ENCODE measurements at regions not wholly inside any gene's neighbourhood (a gene's known extent, or its start where the extent isn't known, plus 50 kb on each side); places are given as distances from the start of the nearest gene placed in this dataset.

DNA sequence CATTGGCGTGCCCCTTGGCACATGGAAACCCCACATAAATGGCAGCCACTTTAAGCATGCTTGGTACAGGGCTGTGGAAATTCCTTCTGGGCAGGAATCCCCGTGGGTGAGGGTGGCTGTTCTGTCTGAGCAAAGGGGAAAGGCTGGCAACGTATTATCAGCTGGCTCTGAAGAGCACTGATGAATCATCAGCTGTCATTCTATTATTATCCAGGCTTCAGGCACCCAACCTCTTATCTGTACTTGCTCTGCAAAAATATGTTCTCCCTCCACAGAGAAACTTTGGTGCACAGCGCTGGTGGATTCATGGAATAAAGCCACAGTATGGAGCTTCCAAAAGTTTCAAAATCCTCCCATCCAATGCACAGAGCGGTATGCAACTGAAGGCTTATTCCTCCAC, 167.1 kb downstream of the TBX5 start:
- TF ChIP-seq CTCF (IDR thresholded peaks at IDR 0.05; ENCODE audit: extremely low read depth in 1 of 2, insufficient read depth in 1 of 2, low read depth in 1 of 2, low read length in 2 of 2), result no peak
- DNase-seq (ENCODE audit: low read depth, low spot score) (no peak), FAIRE-seq (no peak)
- Histone ChIP-seq H2AFZ (ENCODE audit: low read depth, low read length) (no peak overlapping the region), H3K9ac (replicated peaks; ENCODE audit: extremely low read depth, insufficient read depth, low read length) (no peak overlapping the region), H3K9me1 (replicated peaks; ENCODE audit: control insufficient read depth, extremely low read depth, insufficient read depth, low read length) (no peaks in the 10 kb centered on the region), H4K20me1 (replicated peaks; ENCODE audit: control insufficient read depth, extremely low read depth, insufficient read depth, low read length) (no peaks in the 10 kb centered on the region), H3K79me2 (ENCODE audit: control insufficient read depth, insufficient read depth, low read length) (no peaks in the 10 kb centered on the region), H3K4me1 (ENCODE audit: control insufficient read depth, extremely low read depth, insufficient read depth, low read length) (no peaks in the 10 kb centered on the region), H3K27ac (ENCODE audit: insufficient read depth, low read depth, low read length) (no peak overlapping the region), H3K36me3 (ENCODE audit: control insufficient read depth in 2 of 2, extremely low read depth in 1 of 2, insufficient read depth in 2 of 2, low read length in 2 of 2) (no peaks in the 10 kb centered on the region), H3K27me3 (ENCODE audit: control insufficient read depth in 2 of 2, insufficient read depth in 2 of 2, low read length in 2 of 2) (no peaks in the 10 kb centered on the region), H3K4me3 (replicated peaks in 1 of 3; ENCODE audit: insufficient read depth in 1 of 3, low read depth in 1 of 3, low read length in 3 of 3) (no peak overlapping the region), H3K9me3 (replicated peaks; ENCODE audit: control insufficient read depth, insufficient read depth, low read length) (peaks cover 9% of the 10 kb centered on the region), H3K4me2 (ENCODE audit: insufficient read depth, low read length) (no peak overlapping the region)
- ChIA-PET CTCF (no interaction called here), POLR2A (no interaction called here)
- dilution Hi-C loops (cut with MboI; ENCODE audit: extremely low pct_ligation_motif_present, low sequenced_read_pairs), result no loop called here
- intact Hi-C loops (cut with micrococcal nuclease), result no loop called here
- no TSS peak for BruUV-seq (replicated peaks)

DNA sequence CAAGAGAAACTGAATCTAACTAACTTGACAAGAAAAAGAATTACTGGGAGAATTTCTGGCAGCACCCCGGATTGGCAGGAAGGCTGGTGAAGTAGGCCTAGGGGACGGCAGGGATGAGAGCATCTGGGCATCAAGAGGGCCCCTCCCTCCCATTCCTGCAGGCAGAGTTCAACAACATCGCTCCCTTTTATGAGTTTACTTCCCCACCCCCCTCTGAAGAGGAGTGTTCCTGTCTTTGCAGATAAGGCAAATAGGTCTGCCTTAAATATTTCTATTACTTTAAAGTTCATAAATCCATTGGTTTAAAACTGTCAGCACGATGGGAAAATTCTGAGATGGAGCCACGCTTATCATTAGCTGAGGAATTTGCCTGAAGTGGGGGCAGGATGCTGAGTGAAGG, 168.7 kb downstream of the TBX5 start:
- POLR2A ChIA-PET, result no interaction called here
- FAIRE-seq (no peak), DNase-seq (ENCODE audit: low read depth, low spot score) (no peak)
- TF ChIP-seq JUN (IDR thresholded peaks at IDR 0.05; ENCODE audit: borderline replicate concordance, insufficient read depth, insufficient read length, low read depth) (no peak), POLR2AphosphoS5 (IDR thresholded peaks at IDR 0.05; ENCODE audit: insufficient read depth, low read depth, low read length) (no peak), MYC (IDR thresholded peaks at IDR 0.05; ENCODE audit: low read depth, low read length) (no peak), GATA2 (IDR thresholded peaks at IDR 0.05; ENCODE audit: insufficient read depth, insufficient read length, low read depth, low read length) (no peak), POLR2A (IDR thresholded peaks at IDR 0.05; ENCODE audit: low read depth, low read length) (no peak), CTCF (IDR thresholded peaks at IDR 0.05; ENCODE audit: extremely low read depth in 1 of 2, insufficient read depth in 1 of 2, low read depth in 1 of 2, low read length in 2 of 2) (no peak), EZH2 (IDR thresholded peaks at IDR 0.05; ENCODE audit: borderline replicate concordance, low read depth, low read length, severe bottlenecking) (no peak), FOS (IDR thresholded peaks at IDR 0.05; ENCODE audit: borderline replicate concordance, insufficient read depth, low read length) (no peak)
- TF ChIP-seq, protein P1, sequence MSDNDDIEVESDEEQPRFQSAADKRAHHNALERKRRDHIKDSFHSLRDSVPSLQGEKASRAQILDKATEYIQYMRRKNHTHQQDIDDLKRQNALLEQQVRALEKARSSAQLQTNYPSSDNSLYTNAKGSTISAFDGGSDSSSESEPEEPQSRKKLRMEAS (IDR thresholded peaks at IDR 0.05; ENCODE audit: insufficient read depth, insufficient read length), result no peak
- Histone ChIP-seq H3K4me1 (ENCODE audit: control insufficient read depth, extremely low read depth, insufficient read depth, low read length) (no peaks in the 10 kb centered on the region), H3K36me3 (ENCODE audit: control insufficient read depth in 2 of 2, extremely low read depth in 1 of 2, insufficient read depth in 2 of 2, low read length in 2 of 2) (no peaks in the 10 kb centered on the region), H3K4me3 (replicated peaks in 1 of 3; ENCODE audit: insufficient read depth in 1 of 3, low read depth in 1 of 3, low read length in 3 of 3) (no peak overlapping the region), H2AFZ (ENCODE audit: low read depth, low read length) (no peak overlapping the region), H3K4me2 (ENCODE audit: insufficient read depth, low read length) (no peak overlapping the region), H4K20me1 (replicated peaks; ENCODE audit: control insufficient read depth, extremely low read depth, insufficient read depth, low read length) (no peaks in the 10 kb centered on the region), H3K9me1 (replicated peaks; ENCODE audit: control insufficient read depth, extremely low read depth, insufficient read depth, low read length) (no peaks in the 10 kb centered on the region), H3K27me3 (ENCODE audit: control insufficient read depth in 2 of 2, insufficient read depth in 2 of 2, low read length in 2 of 2) (no peaks in the 10 kb centered on the region), H3K79me2 (ENCODE audit: control insufficient read depth, insufficient read depth, low read length) (no peaks in the 10 kb centered on the region), H3K9ac (replicated peaks; ENCODE audit: extremely low read depth, insufficient read depth, low read length) (no peak overlapping the region), H3K27ac (ENCODE audit: insufficient read depth, low read depth, low read length) (no peak overlapping the region), H3K9me3 (replicated peaks; ENCODE audit: control insufficient read depth, insufficient read depth, low read length) (peaks cover 9% of the 10 kb centered on the region)
- dilution Hi-C loops (cut with MboI; ENCODE audit: extremely low pct_ligation_motif_present, low sequenced_read_pairs), result no loop called here
- CTCF ChIA-PET, result no interaction called here
- intact Hi-C loops (cut with micrococcal nuclease), result no loop called here
- no TSS peak for BruUV-seq (replicated peaks)

All from endothelial cell of umbilical vein (primary cell).